ENCODE measurements at regions not wholly inside any gene's neighbourhood (a gene's known extent, or its start where the extent isn't known, plus 50 kb on each side); places are given as distances from the start of the nearest gene placed in this dataset.
"Not testable (repeated sequence)": the region's sequence is repeated elsewhere in the genome, so short reads cannot be mapped to it uniquely, and the experiment has no call there.

GRCh38 chr7:34207810-34208209, 302.5 kb downstream of the BMPER start:
- no peak for DNase-seq (ENCODE audit: low read depth)

DNA sequence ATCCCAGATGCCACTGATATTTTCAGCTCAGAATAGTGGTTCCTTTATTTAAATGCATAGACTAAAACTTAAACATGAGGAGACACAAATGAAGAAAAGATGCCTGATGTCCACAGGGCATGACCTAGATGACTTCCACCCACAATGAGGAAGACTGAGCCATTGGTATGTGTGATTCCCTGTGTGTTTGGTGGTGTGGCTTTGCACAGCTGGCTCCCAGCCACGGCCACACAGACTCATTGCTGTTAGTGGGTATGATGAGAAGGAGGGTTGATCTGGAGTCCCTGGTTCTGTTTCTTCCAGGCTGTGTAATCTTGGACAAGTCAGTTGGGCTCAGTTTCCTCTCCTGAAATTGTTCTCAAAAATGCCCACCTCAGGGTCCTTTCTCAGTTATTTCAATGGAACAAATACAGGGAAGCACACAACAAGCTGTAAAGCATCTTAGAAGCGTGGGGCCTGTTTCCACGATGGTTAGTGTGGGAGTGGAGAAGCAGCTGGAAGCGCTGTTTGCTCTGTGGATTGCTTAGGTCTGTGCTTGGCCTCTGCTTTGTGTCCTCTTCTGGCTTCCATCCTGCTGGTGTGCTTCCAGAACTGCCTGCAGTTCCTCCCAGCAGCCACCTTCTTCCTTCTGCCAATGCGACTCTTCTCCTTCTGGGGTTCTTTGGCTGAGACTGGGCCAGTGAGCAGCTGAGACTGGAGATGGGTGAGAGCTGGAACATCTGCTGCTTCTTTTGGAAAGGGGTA, 303.7 kb downstream of the BMPER start:
- DNase-seq (ENCODE audit: low read depth): no peak

- no peak for DNase-seq (ENCODE audit: low read depth)
These were observed 305.7 kb downstream of the BMPER start for GRCh38 chr7:34211018-34211417.

DNA sequence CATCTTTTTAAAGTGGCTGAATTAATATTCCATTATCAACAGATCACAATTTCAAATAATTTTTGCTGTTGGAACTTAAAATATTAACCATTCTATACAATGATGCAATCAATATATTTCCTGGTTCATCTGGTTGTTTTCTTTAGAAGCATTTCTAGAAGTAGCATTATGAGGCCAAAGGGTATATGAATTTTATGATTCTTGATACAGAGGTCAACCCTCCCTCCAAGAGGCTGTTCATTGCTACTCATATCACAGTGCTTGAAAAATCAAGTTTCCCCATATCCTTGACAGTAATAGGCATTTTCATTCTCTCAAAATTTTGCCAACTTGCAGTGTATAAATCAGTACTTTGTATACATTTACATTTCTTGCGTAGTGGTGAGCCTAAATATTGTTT, 312.6 kb downstream of the BMPER start:
- DNase-seq (ENCODE audit: low read depth): no peak

DNA sequence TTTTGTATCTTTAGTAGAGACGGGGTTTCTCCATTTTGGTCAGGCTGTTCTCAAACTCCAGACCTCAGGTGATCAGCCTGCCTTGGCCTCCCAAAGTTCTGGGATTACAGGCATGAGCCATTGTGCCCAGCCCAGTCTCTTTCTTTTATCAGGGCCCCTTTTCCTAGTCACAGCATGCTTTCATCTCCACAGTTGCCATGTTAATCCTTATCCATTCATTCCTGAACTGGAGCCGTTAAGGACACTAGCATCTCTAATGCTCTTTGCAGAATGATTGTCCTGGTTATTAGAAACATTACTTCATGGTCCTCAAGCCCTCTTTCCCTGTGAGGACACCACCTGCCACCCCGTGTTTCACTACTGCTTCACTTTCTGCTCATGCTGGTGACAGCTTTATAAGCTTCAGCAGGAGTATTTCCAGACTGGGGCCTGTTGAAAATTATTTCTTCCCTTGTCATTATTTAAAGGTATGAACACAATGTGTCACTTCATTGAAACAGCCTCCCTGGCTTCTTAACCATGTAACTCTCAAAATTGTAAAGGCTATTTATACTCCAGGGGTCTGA, 313.9 kb downstream of the BMPER start:
- DNase-seq (ENCODE audit: low read depth): no peak

- no peak for DNase-seq (ENCODE audit: low read depth)
These were observed 315.3 kb downstream of the BMPER start for GRCh38 chr7:34220506-34221185.

DNA sequence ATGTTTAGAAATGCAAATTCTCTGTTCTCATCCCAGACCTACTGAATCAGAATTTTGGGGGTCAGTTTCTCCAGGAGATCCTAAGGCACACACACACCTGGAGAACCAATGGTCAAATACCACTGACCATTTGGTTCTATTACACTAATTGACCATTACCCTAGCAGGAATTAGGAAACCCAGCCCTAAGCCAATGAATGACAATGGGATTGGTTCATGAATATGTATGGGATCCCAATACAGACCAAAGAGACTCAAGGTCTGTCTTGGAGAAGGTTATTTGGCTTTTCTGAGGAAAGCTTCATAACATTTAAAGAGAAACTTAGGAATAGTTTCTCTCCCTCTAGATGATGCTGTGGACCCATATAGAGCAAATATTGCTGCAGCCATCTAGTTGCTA, 317.0 kb downstream of the BMPER start:
- DNase-seq (ENCODE audit: low read depth): no peak

DNA sequence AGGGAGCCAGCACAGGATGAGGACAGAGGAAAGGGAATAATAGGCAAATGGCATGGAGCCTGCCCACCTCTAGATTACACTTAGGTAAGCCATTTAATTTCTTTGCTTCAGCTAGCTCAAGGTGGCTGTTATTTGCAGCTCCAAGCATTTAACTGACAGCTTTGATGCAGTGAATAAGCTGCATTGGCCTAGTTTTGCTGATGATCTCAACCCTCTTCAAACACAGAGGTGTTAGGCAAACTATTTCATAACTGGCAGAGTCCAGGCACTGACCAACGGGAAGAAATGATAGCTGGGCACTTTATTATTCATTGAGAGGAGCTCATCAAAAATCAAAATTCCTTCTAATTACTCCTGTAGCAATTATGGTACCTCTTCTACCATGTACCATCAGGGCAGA, 317.4 kb downstream of the BMPER start:
- no peak for DNase-seq (ENCODE audit: low read depth)

DNA sequence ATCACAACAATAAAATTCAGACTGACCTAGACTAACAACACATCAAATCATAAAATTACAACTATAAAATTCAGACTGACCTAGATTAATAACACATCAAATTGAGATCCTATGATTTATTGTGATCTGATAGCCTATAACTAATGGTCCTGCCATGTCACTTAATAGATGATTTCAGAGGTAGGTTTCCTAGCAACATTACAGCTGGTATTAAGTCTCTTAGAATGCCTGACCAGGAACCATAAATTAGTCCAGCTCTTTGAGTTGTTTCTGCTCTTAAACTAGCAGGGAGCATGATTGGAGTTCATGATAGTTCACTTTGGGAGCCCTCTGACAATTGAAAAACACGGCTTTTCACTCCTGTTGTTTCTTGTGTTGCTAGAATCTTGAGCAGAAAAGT, 318.9 kb downstream of the BMPER start:
- no peak for DNase-seq (ENCODE audit: low read depth)

DNA sequence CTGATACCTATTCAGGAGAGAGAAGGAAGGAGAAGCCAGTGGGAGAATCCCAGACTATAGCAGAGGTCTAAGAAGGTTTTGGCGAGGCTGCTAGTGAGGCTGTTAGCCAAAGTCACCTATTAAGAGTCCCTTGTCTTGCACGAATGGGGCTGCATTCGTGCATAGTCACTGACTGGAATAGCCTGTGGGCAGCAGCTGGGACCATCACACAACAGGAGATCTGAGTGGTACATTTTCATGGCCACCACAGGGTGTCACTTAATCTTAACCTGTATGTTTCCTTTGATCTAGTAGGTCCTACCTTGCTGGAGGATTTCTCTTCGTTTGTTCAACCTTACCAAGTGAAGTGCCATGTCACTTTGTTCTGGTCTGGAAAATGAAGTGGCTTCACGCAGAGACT, 319.9 kb downstream of the BMPER start:
- no peak for DNase-seq (ENCODE audit: low read depth)

- DNase-seq (ENCODE audit: low read depth): no peak
These were observed 322.2 kb downstream of the BMPER start for GRCh38 chr7:34227525-34227924.

DNA sequence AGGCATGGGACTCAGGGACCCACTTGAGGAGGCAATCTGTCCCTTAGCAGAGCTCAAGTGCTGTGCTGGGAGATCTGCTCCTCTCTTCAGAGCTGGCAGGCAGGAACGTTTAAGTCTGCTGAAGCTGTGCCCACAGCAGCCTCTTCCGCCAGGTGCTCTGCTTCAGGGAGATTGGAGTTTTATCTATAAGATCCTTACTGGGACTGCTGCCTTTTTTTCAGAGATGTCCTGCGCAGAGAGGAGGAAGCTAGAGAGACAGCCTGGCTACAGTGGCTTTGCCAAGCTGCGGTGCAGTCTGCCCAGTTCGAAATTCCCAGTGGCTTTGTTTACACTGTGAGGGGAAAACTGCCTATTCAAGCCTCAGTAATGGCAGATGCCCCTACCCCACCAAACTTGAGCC, 329.8 kb downstream of the BMPER start:
- DNase-seq (ENCODE audit: low read depth): not testable (repeated sequence)

DNA sequence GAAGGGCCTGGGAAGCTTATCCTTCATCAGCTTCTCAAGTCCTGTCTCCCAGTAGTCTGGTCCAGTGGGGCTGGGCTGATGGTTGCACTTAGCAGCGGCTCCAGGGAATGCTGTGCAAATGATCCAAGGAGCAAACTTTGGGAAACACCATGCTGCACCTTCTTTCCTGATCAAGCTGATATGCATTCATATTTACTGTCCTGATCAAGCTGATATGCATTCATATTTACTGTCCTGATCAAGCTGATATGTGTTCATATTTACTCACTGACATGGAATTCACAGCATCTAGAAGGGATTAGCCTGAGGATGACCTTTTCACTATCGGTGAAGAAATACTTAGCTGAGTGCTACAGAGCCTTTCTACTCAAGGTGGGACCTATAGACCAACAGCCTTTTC, 330.7 kb downstream of the BMPER start:
- DNase-seq (ENCODE audit: low read depth): no peak

DNA sequence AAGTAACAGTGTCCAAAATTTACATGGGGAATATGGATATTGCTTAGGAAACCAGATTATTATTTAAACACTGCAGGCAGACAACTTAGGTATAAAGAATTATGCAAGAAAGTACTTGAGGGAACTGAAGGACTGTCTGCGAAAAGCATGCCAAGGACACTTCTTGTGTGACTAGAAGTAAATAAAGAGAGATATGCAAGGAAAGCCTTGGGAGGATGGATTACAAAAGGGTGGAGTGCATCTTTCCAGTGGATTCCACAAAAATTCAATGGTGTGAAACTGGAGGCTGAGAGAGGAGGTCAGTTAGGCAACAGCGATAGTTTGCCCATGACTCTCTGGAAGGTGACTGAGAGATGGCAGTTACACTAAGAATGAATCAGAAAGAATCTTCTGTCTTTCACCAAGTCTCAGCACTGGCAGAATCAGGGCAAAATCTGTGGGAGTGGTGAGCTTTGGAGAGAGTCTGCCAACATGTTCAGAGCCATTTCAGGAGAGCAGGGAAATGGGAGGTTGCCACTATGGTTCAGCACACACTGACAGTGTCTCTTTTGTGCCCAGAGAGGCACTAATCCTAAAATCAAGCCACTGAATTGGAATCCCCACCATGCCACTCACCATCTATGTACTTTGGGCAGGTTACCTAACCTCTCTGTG, 331.6 kb downstream of the BMPER start:
- no peak for DNase-seq (ENCODE audit: low read depth)

GRCh38 chr7:34237493-34237849, 332.1 kb downstream of the BMPER start:
- no peak for DNase-seq (ENCODE audit: low read depth)

DNA sequence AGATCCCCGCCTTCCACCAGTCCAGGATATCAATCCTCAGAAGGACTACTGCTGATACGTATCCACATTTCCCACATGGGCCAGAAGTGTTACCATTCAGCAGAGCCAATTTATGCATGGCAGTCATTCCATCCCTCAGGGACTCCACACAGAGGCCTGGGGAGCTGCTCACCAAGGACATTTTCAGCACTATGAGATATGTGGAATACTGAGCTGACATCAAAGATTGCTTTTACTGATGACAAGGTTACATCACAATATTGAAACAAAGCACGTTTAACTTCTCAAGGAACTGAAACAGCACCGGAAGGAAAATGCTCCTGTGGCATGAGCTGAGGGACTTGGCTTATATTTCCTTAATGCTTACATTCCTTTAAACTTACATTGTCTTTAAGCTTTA, 335.1 kb downstream of the BMPER start:
- no peak for DNase-seq (ENCODE audit: low read depth)

DNA sequence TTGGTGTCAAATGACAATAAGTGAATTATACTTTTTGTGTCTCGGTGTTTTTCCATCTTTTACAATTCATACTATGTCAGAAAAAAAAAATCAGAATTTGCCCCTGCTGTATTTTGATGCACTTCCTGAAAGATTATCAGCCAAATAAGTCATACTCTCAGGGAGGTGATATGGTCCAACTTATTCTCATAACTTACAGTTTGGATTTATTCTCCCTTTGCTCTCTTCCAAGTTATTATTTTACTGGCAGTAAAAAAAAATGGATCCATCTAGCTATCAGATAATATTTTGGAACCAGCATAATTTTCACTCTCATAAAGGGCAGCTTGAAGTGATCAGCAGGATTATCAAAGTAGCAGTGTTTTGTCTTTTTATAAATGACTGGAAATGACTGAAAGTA, 337.1 kb downstream of the BMPER start:
- no peak for DNase-seq (ENCODE audit: low read depth)

DNA sequence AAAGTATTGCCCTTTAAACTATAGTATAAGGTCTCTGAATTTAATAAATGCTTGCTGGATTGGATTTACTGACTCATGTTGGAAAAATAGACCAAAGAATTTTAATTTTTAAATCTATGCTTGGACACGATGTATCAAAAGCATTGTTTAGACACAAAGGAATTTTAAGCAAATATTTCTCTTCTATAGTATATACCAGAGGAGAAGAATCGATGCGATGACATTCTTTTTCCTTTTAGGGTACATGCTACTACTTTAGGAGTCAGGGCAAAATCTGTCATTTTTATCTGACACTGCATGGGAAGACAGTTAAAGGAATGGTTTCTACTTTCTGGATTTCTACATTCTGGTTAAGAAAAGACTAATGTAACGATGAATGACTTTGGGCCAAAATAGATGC, 339.9 kb downstream of the BMPER start:
- DNase-seq (ENCODE audit: low read depth): no peak

GRCh38 chr7:34247468-34247867, 342.1 kb downstream of the BMPER start:
- peak; percentile 58 for DNase-seq (ENCODE audit: low read depth)

DNA sequence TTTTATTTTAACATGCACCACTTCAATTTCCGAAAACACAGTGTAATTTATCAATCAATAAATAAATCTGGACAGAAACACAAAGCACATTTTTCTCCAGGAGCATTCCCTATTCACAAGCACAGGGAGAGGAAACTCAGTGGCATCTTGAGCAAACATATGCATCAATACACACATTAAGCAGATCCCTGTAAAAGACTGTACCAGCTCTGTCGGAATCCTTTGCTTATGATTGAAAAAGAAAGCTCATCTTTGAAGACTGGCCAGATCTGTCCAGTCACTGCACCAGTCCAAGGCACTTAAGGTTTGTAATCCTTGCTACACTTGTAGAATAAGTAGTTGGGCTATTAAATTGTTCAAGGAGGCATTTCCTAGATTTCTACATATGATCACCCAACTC, 343.9 kb downstream of the BMPER start:
- DNase-seq (ENCODE audit: low read depth): no peak

DNA sequence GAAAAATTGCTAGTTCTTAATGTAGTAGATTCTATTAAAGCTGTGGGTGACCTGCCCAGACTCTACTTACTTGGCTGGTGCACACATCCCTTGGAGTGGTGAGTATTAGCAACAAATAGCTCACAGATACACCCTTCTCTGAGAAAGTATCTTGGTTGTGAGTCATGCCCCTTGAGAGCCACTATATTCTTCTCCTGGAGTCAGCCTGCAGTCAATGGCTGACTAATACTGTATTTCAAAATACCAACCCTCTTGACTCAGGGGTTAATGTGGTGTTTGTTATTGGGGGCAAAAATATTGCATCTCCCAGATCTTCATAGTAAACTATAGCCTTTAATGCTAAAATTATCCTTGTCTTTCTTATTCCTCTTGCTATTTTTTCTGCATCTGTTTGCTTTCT, 354.9 kb downstream of the BMPER start:
- peak; percentile 84 for DNase-seq (ENCODE audit: low read depth)

DNA sequence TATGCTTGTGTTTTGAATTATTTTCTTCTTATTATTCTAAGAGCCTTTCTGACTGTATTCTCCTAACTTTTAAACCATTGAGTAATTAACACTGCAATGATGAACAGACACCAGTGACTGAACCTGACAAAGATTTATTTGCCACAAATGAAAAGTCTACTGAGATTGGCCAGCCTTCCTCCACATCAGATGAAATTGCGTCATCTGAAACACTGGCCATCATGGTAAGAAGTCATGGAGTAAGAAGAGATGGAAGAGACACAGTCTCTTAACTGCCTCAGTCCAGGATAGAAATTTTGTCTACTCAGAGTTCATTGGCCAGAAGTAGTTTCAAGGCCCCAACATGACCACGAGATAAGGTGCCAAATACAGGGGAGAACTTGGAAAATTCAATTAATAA, 357.8 kb downstream of the BMPER start:
- DNase-seq (ENCODE audit: low read depth): no peak

- no peak for DNase-seq (ENCODE audit: low read depth)
These were observed 363.7 kb downstream of the BMPER start for GRCh38 chr7:34269084-34269483.
